Ovary (tissue), 3 donors: ENCODE measurements at regions not wholly inside any gene's neighbourhood (a gene's known extent, or its start where the extent isn't known, plus 50 kb on each side); places are given as distances from the start of the nearest gene placed in this dataset.

Experiments used
- POLR2A ChIP-seq: fragments of 450-650 bp; IDR thresholded peaks from one replicate; pipeline ENCODE4 v1.6.1; 2017; ENCODE audit warnings: antibody characterized with exemption, mild to moderate bottlenecking, moderate library complexity
- TF ChIP-seq, protein P1 (sequence below), 3 donors: fragments of 450-650 bp in 2 of 3; fragments of 200-600 bp in 1 of 3; IDR thresholded peaks; one replicate each; pipeline versions ENCODE4 v1.5.1 to v1.8.0; 2016 to 2022; ENCODE audit warnings: antibody characterized with exemption in 3 of 3, mild to moderate bottlenecking in 1 of 3
- donor health status: DM: no; HTN: no; CAD: no.

DNA sequence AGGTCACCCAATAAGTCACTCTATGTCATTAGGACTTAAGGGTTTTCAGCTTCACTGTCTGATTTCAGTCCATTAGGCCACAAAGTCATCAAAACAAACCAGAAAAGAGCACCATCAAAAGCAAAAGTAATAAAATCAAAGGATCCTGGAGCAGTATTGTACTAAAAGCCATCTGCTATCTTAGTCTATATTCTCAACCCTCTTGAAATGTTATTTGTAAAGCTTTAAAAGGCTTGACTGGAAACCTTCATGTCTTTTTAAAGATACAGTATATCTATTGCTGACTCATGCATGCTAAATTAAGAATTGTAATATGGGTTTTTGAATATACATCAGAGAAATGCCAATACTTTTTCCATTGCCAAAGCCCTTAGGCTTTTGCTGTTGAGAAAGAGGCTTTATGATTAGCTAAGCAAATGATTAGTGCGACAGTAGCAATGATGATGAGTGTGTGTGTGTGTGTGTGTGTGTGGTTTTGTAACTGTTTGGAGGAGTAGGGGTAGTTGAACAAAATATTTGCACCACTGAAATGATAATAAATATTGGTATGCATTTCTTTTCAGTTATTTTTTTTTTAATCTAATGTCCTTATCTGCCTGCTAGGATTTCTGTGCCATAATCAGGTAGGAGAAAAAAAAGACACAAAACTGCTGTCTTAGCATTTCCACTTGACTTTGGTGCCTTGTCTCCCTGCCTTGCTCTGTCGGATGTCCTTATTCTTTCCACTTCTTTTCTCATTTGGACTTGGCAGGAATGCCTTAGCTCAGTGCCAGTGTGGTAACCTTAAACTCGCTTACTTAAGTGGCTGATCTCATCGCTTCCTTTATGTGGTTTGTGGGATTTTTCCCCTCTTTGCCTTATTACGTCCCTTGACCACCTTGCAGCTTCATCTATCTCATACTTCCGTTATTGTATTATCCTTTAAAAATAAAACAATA is 119.7 kb downstream of the PCDH7 start:
- TF ChIP-seq, protein P1, sequence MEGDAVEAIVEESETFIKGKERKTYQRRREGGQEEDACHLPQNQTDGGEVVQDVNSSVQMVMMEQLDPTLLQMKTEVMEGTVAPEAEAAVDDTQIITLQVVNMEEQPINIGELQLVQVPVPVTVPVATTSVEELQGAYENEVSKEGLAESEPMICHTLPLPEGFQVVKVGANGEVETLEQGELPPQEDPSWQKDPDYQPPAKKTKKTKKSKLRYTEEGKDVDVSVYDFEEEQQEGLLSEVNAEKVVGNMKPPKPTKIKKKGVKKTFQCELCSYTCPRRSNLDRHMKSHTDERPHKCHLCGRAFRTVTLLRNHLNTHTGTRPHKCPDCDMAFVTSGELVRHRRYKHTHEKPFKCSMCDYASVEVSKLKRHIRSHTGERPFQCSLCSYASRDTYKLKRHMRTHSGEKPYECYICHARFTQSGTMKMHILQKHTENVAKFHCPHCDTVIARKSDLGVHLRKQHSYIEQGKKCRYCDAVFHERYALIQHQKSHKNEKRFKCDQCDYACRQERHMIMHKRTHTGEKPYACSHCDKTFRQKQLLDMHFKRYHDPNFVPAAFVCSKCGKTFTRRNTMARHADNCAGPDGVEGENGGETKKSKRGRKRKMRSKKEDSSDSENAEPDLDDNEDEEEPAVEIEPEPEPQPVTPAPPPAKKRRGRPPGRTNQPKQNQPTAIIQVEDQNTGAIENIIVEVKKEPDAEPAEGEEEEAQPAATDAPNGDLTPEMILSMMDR (IDR thresholded peaks at IDR 0.05) = no peak
- no peak for TF ChIP-seq POLR2A
